ENCODE measurements at regions not wholly inside any gene's neighbourhood (a gene's known extent, or its start where the extent isn't known, plus 50 kb on each side); places are given as distances from the start of the nearest gene placed in this dataset.
"Not testable (repeated sequence)": the region's sequence is repeated elsewhere in the genome, so short reads cannot be mapped to it uniquely, and the experiment has no call there.

- no peak for DNase-seq
Measured at GRCh38 chr14:40218282-40218941, 786.2 kb upstream of the FBXO33 start.

- DNase-seq = no peak
Measured at GRCh38 chr14:40216976-40217375, 784.7 kb upstream of the FBXO33 start.

- DNase-seq = not testable (repeated sequence)
Measured at GRCh38 chr14:40216408-40216807, 784.2 kb upstream of the FBXO33 start.

GRCh38 chr14:40213701-40214100 is 781.5 kb upstream of the FBXO33 start:
- no peak for DNase-seq

GRCh38 chr14:40204441-40205175 is 772.4 kb upstream of the FBXO33 start:
- no peak for DNase-seq

GRCh38 chr14:40199101-40199500 is 766.9 kb upstream of the FBXO33 start:
- no peak for DNase-seq

GRCh38 chr14:40197344-40197743 is 765.1 kb upstream of the FBXO33 start:
- DNase-seq = no peak

GRCh38 chr14:40188006-40188405 is 755.8 kb upstream of the FBXO33 start:
- DNase-seq = no peak

- no peak for DNase-seq
Measured at GRCh38 chr14:40164083-40164482, 731.9 kb upstream of the FBXO33 start.

- DNase-seq = no peak
Measured at GRCh38 chr14:40139657-40140056, 707.4 kb upstream of the FBXO33 start.

GRCh38 chr14:40133463-40133862 is 701.2 kb upstream of the FBXO33 start:
- no peak for DNase-seq

GRCh38 chr14:40129159-40129558 is 696.9 kb upstream of the FBXO33 start:
- no peak for DNase-seq

- DNase-seq = no peak
Measured at GRCh38 chr14:40123816-40124215, 691.6 kb upstream of the FBXO33 start.

- DNase-seq = no peak
Measured at GRCh38 chr14:40122968-40123648, 690.9 kb upstream of the FBXO33 start.

- no peak for DNase-seq
Measured at GRCh38 chr14:40119765-40120164, 687.5 kb upstream of the FBXO33 start.

GRCh38 chr14:40119321-40119720 is 687.1 kb upstream of the FBXO33 start:
- DNase-seq = no peak

GRCh38 chr14:40115583-40115982 is 683.4 kb upstream of the FBXO33 start:
- DNase-seq = no peak

- DNase-seq = no peak
Measured at GRCh38 chr14:40113671-40114070, 681.4 kb upstream of the FBXO33 start.

- DNase-seq = no peak
Measured at GRCh38 chr14:40100544-40101196, 668.4 kb upstream of the FBXO33 start.

GRCh38 chr14:40099316-40099715 is 667.1 kb upstream of the FBXO33 start:
- peak; percentile 9 for DNase-seq

- no peak for DNase-seq
Measured at GRCh38 chr14:40098468-40098867, 666.2 kb upstream of the FBXO33 start.

- no peak for DNase-seq
Measured at GRCh38 chr14:40096968-40097367, 664.7 kb upstream of the FBXO33 start.

GRCh38 chr14:40093800-40094199 is 661.6 kb upstream of the FBXO33 start:
- DNase-seq = no peak

- DNase-seq = no peak
Measured at GRCh38 chr14:40074169-40074568, 641.9 kb upstream of the FBXO33 start.
